ENCODE measurements at regions not wholly inside any gene's neighbourhood (a gene's known extent, or its start where the extent isn't known, plus 50 kb on each side); places are given as distances from the start of the nearest gene placed in this dataset.

DNA sequence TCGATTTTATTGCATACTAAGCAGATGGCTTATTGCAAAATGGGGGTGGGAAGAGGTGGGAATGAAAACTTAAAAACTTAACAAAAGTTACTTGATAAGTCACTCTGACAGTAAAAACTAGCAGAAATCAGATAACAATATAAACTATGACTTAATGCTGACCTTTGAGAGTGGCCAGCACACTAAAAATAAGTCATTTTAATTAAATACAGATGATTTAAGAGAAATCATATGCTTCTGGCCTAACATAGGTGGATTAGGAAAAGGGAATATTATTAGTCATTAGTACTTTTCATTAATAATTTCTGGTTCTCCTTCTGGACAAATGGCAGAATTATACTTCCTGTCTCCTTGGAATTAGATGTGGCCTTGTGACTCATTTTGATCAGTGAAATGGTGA is 756.7 kb downstream of the PCDH19 start:
- Histone ChIP-seq H3K27me3 (ENCODE audit: insufficient read depth, insufficient read length) (no peaks in the 10 kb centered on the region), H3K9me3 (ENCODE audit: insufficient read depth, low read length) (no peaks in the 10 kb centered on the region), H3K4me3 (ENCODE audit: insufficient read length, low read depth) (no peak overlapping the region), H3K36me3 (ENCODE audit: insufficient read depth, insufficient read length, low read length) (no peaks in the 10 kb centered on the region), H3K4me1 (ENCODE audit: insufficient read depth, insufficient read length) (no peaks in the 10 kb centered on the region), H3K9ac (ENCODE audit: insufficient read length, low read depth) (no peak overlapping the region)
- no peak for TF ChIP-seq YY1 (IDR thresholded peaks at IDR 0.05; ENCODE audit: insufficient read depth, insufficient read length)
- TF ChIP-seq ZNF274 (IDR thresholded peaks at IDR 0.05; ENCODE audit: low read depth, low read length) = no peak
- TF ChIP-seq SUZ12 (IDR thresholded peaks at IDR 0.05; ENCODE audit: extremely low read depth, insufficient read depth, insufficient read length) = no peak
- no peak for DNase-seq (ENCODE audit: low read depth, low spot score)

- no peak for DNase-seq (ENCODE audit: low read depth, low spot score)
- Histone ChIP-seq H3K9me3 (ENCODE audit: insufficient read depth, low read length) (no peaks in the 10 kb centered on the region), H3K4me1 (ENCODE audit: insufficient read depth, insufficient read length) (no peaks in the 10 kb centered on the region), H3K4me3 (ENCODE audit: insufficient read length, low read depth) (no peak overlapping the region), H3K27me3 (ENCODE audit: insufficient read depth, insufficient read length) (no peaks in the 10 kb centered on the region), H3K9ac (ENCODE audit: insufficient read length, low read depth) (no peak overlapping the region), H3K36me3 (ENCODE audit: insufficient read depth, insufficient read length, low read length) (no peaks in the 10 kb centered on the region)
- TF ChIP-seq ZNF274 (IDR thresholded peaks at IDR 0.05; ENCODE audit: low read depth, low read length) = no peak
- no peak for TF ChIP-seq SUZ12 (IDR thresholded peaks at IDR 0.05; ENCODE audit: extremely low read depth, insufficient read depth, insufficient read length)
- no peak for TF ChIP-seq YY1 (IDR thresholded peaks at IDR 0.05; ENCODE audit: insufficient read depth, insufficient read length)
These were observed 797.0 kb downstream of the PCDH19 start for GRCh38 chrX:99613041-99613440.

DNA sequence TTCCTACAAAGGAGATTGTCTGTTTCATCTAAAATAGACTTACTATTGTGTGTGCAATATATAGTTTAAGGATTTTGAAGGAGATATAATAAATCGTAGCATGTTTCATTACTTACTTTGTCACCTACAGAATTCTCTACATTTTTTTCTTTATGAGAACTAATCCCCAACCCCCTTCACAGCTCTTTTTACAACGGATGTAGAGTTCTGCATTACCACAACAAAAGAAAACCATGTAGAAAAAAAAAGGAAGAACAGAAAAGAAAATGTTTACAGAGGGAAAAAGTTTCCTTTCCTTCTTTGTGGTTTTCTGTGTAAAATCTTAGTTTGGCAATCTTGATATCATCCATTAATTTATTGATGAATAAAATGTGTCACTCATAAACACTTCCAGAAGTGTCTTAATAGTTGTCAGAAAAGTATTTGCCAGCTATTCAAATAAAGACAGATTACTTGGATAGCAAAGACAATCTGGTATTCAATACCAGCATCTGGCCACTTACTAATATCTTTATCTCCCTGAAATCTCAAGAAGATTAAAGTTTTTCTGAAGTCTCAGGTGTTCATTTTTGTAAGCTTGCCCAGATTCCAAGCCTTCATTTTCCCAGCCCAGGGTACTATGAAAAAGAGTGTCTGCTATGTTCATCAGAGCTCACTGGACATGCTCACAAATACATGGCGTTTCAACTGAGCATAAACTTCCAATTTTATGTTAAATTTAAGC is 806.8 kb downstream of the PCDH19 start:
- H3K36me3 ChIP-seq (ENCODE audit: insufficient read depth, insufficient read length, low read length) = no peaks in the 10 kb centered on the region
- H3K27me3 ChIP-seq (ENCODE audit: insufficient read depth, insufficient read length) = no peaks in the 10 kb centered on the region
- H3K9ac ChIP-seq (ENCODE audit: insufficient read length, low read depth) = no peak overlapping the region
- H3K4me1 ChIP-seq (ENCODE audit: insufficient read depth, insufficient read length) = no peaks in the 10 kb centered on the region
- no peaks in the 10 kb centered on the region for H3K9me3 ChIP-seq (ENCODE audit: insufficient read depth, low read length)
- no peak for DNase-seq (ENCODE audit: low read depth, low spot score)
- TF ChIP-seq ZNF274 (IDR thresholded peaks at IDR 0.05; ENCODE audit: low read depth, low read length) (no peak), SUZ12 (IDR thresholded peaks at IDR 0.05; ENCODE audit: extremely low read depth, insufficient read depth, insufficient read length) (no peak), YY1 (IDR thresholded peaks at IDR 0.05; ENCODE audit: insufficient read depth, insufficient read length) (no peak)
- H3K4me3 ChIP-seq (ENCODE audit: insufficient read length, low read depth) = no peak overlapping the region

- TF ChIP-seq YY1 (IDR thresholded peaks at IDR 0.05; ENCODE audit: insufficient read depth, insufficient read length) (no peak), SUZ12 (IDR thresholded peaks at IDR 0.05; ENCODE audit: extremely low read depth, insufficient read depth, insufficient read length) (no peak), ZNF274 (IDR thresholded peaks at IDR 0.05; ENCODE audit: low read depth, low read length) (no peak)
- DNase-seq (ENCODE audit: low read depth, low spot score) = no peak
- no peaks in the 10 kb centered on the region for H3K27me3 ChIP-seq (ENCODE audit: insufficient read depth, insufficient read length)
These were observed 808.0 kb downstream of the PCDH19 start for GRCh38 chrX:99602107-99602506.

GRCh38 chrX:99588936-99589335 is 821.1 kb downstream of the PCDH19 start:
- Histone ChIP-seq H3K9me3 (ENCODE audit: insufficient read depth, low read length) (no peaks in the 10 kb centered on the region), H3K4me3 (ENCODE audit: insufficient read length, low read depth) (no peak overlapping the region), H3K9ac (ENCODE audit: insufficient read length, low read depth) (no peak overlapping the region), H3K4me1 (ENCODE audit: insufficient read depth, insufficient read length) (no peaks in the 10 kb centered on the region), H3K27me3 (ENCODE audit: insufficient read depth, insufficient read length) (no peaks in the 10 kb centered on the region), H3K36me3 (ENCODE audit: insufficient read depth, insufficient read length, low read length) (no peaks in the 10 kb centered on the region)
- no peak for DNase-seq (ENCODE audit: low read depth, low spot score)
- TF ChIP-seq SUZ12 (IDR thresholded peaks at IDR 0.05; ENCODE audit: extremely low read depth, insufficient read depth, insufficient read length) (no peak), YY1 (IDR thresholded peaks at IDR 0.05; ENCODE audit: insufficient read depth, insufficient read length) (no peak), ZNF274 (IDR thresholded peaks at IDR 0.05; ENCODE audit: low read depth, low read length) (no peak)

More at GRCh38 chrX:99602107-99602506, 808.0 kb downstream of the PCDH19 start:
- no peak overlapping the region for H3K4me3 ChIP-seq (ENCODE audit: insufficient read length, low read depth)
- H3K4me1 ChIP-seq (ENCODE audit: insufficient read depth, insufficient read length) = no peaks in the 10 kb centered on the region
- no peaks in the 10 kb centered on the region for H3K36me3 ChIP-seq (ENCODE audit: insufficient read depth, insufficient read length, low read length)
- no peak overlapping the region for H3K9ac ChIP-seq (ENCODE audit: insufficient read length, low read depth)
- H3K9me3 ChIP-seq (ENCODE audit: insufficient read depth, low read length) = no peaks in the 10 kb centered on the region

DNA sequence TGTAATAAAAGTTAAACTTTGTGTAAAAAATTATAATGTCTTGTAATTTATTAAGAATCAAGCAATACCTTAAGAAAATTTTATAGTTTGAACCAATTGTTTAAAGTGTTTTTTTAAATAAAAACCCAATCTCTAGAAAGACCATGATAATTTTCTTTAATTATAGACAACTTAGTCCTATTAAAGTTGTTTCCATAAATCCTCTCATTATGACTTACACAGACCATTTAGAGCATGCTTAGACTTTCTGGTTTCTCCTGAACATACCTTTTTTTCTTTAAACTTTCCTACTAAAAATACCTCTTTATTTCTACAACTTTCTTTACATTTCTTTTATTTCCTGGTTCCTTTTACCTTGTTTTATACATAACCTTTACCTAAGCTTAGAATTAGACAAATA is 837.4 kb downstream of the PCDH19 start:
- Histone ChIP-seq H3K27me3 (ENCODE audit: insufficient read depth, insufficient read length) (no peaks in the 10 kb centered on the region), H3K9ac (ENCODE audit: insufficient read length, low read depth) (no peak overlapping the region), H3K4me1 (ENCODE audit: insufficient read depth, insufficient read length) (no peaks in the 10 kb centered on the region), H3K36me3 (ENCODE audit: insufficient read depth, insufficient read length, low read length) (no peaks in the 10 kb centered on the region), H3K4me3 (ENCODE audit: insufficient read length, low read depth) (no peak overlapping the region), H3K9me3 (ENCODE audit: insufficient read depth, low read length) (peaks cover 29% of the 10 kb centered on the region)
- TF ChIP-seq YY1 (IDR thresholded peaks at IDR 0.05; ENCODE audit: insufficient read depth, insufficient read length) (no peak), ZNF274 (IDR thresholded peaks at IDR 0.05; ENCODE audit: low read depth, low read length) (no peak), SUZ12 (IDR thresholded peaks at IDR 0.05; ENCODE audit: extremely low read depth, insufficient read depth, insufficient read length) (no peak)
- no peak for DNase-seq (ENCODE audit: low read depth, low spot score)

DNA sequence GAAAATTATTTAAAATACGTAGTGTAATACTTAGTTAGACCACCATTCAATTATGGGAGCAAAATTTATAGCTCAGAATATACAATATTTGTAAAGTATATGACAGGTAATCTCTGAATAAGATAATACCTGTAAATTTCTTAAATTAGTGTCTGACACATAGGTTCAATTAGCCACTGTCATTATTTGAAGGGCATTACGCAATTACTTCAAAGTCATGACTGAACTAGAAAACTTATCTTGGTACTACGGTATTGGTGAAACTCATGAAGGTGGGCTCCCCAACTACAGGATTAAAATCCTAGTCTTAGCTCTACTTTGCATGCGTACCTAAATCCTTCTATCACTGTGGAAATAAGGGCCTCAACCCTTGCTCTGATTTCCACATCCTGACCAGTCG is 860.7 kb downstream of the PCDH19 start:
- Histone ChIP-seq H3K36me3 (ENCODE audit: insufficient read depth, insufficient read length, low read length) (no peaks in the 10 kb centered on the region), H3K4me1 (ENCODE audit: insufficient read depth, insufficient read length) (no peaks in the 10 kb centered on the region), H3K9me3 (ENCODE audit: insufficient read depth, low read length) (no peaks in the 10 kb centered on the region), H3K4me3 (ENCODE audit: insufficient read length, low read depth) (no peak overlapping the region), H3K27me3 (ENCODE audit: insufficient read depth, insufficient read length) (no peaks in the 10 kb centered on the region), H3K9ac (ENCODE audit: insufficient read length, low read depth) (no peak overlapping the region)
- DNase-seq (ENCODE audit: low read depth, low spot score) = no peak
- TF ChIP-seq YY1 (IDR thresholded peaks at IDR 0.05; ENCODE audit: insufficient read depth, insufficient read length) (no peak), ZNF274 (IDR thresholded peaks at IDR 0.05; ENCODE audit: low read depth, low read length) (no peak), SUZ12 (IDR thresholded peaks at IDR 0.05; ENCODE audit: extremely low read depth, insufficient read depth, insufficient read length) (no peak)
